WTC11 (cell line): ENCODE measurements at regions not wholly inside any gene's neighbourhood (a gene's known extent, or its start where the extent isn't known, plus 50 kb on each side); places are given as distances from the start of the nearest gene placed in this dataset.

Experiments used
- ATAC-seq: fragments of 200-7000 bp; cut with Tn5 transposase; 2 replicates; pipeline ENCODE4 v1.10.0; 2021; ENCODE audit warnings: mild to moderate bottlenecking, moderate library complexity
- CTCF ChIA-PET: fragments of 300-600 bp; sonication (Branson Sonifier 250); formaldehyde crosslinking; loops from one replicate; lab custom pipeline; 2021; ENCODE audit warnings: antibody characterized with exemption; lab: Charles Lee
- POLR2A ChIA-PET: fragments of 350-600 bp; sonication (Branson Sonifier 250); formaldehyde crosslinking; loops from one replicate; lab custom pipeline; 2021; ENCODE audit warnings: antibody characterized with exemption; lab: Charles Lee
- DNase-seq: peaks from one replicate; pipeline ENCODE4 v3.0.0; 2021; ENCODE audit warnings: low spot score
- H3K27ac Mint-ChIP-seq: 2 replicates; pipeline ENCODE4 v1.8.0; 2021; ENCODE audit warnings: mixed read lengths
- H3K27me3 Mint-ChIP-seq: 2 replicates; pipeline ENCODE4 v1.8.0; 2021; ENCODE audit warnings: low read depth, mild to moderate bottlenecking, moderate library complexity, mixed read lengths
- H3K36me3 Mint-ChIP-seq: 2 replicates; pipeline ENCODE4 v1.8.0; 2021; ENCODE audit warnings: mixed read lengths
- H3K4me1 Mint-ChIP-seq: 2 replicates; pipeline ENCODE4 v1.8.0; 2022; ENCODE audit warnings: mixed read lengths
- H3K4me3 Mint-ChIP-seq: 2 replicates; pipeline ENCODE4 v1.8.0; 2021; ENCODE audit warnings: mild to moderate bottlenecking, moderate library complexity, mixed read lengths
- H3K9me3 Mint-ChIP-seq: 2 replicates; pipeline ENCODE4 v1.8.0; 2021; ENCODE audit warnings: mixed read lengths
- HMGA2 ChIP-seq: fragments of 250-450 bp; sonication (Bioruptor Pico); IDR thresholded peaks from 2 replicates; pipeline ENCODE4 v1.4.0; 2021; ENCODE audit warnings: mild to moderate bottlenecking, moderate library complexity
- NFE2L1 ChIP-seq: sonication (generic); formaldehyde crosslinking; IDR thresholded peaks from 2 replicates; pipeline ENCODE4 v1.8.1; 2023; ENCODE audit warnings: missing genetic modification reagents
- NR3C1 ChIP-seq: sonication (generic); formaldehyde crosslinking; conservative IDR thresholded peaks from 2 replicates; pipeline ENCODE4 v1.8.1; 2023; ENCODE audit warnings: low read depth, mild to moderate bottlenecking, missing genetic modification reagents
- OVOL2 ChIP-seq: fragments of 250-450 bp; sonication (Bioruptor Pico); IDR thresholded peaks from 2 replicates; pipeline ENCODE4 v1.9.0; 2021; ENCODE audit warnings: mild to moderate bottlenecking, borderline replicate concordance
- SMAD4 ChIP-seq: sonication (generic); formaldehyde crosslinking; IDR thresholded peaks from 2 replicates; pipeline ENCODE4 v1.8.0; 2022; ENCODE audit warnings: mild to moderate bottlenecking, missing genetic modification reagents
- SOX15 ChIP-seq: fragments of 250-450 bp; sonication (Bioruptor Pico); IDR thresholded peaks from 2 replicates; pipeline ENCODE4 v1.9.0; 2021; ENCODE audit warnings: mild to moderate bottlenecking
- TEAD4 ChIP-seq: sonication (generic); formaldehyde crosslinking; IDR thresholded peaks from 2 replicates; pipeline ENCODE4 v1.8.0; 2022; ENCODE audit warnings: mild to moderate bottlenecking, missing genetic modification reagents
- ZNF317 ChIP-seq: sonication (generic); formaldehyde crosslinking; IDR thresholded peaks from 2 replicates; pipeline ENCODE4 v1.8.1; 2023; ENCODE audit warnings: low read depth, mild to moderate bottlenecking, moderate library complexity, missing genetic modification reagents, borderline replicate concordance
- TF ChIP-seq, protein P1 (sequence below): sonication (generic); formaldehyde crosslinking; IDR thresholded peaks from 2 replicates; pipeline ENCODE4 v1.8.1; 2023; ENCODE audit warnings: mild to moderate bottlenecking, missing genetic modification reagents
- TF ChIP-seq, protein P2 (sequence below): sonication (generic); formaldehyde crosslinking; IDR thresholded peaks from 2 replicates; pipeline ENCODE4 v1.8.0; 2022; ENCODE audit warnings: missing genetic modification reagents
- TF ChIP-seq, protein P3 (sequence below): fragments of 250-450 bp; sonication (Bioruptor Pico); IDR thresholded peaks from 2 replicates; pipeline ENCODE4 v1.8.0; 2021; ENCODE audit warnings: mild to moderate bottlenecking
- TF ChIP-seq, protein P4 (sequence below): fragments of 250-450 bp; sonication (Bioruptor Pico); IDR thresholded peaks from 2 replicates; pipeline ENCODE4 v1.9.0; 2021; ENCODE audit warnings: mild to moderate bottlenecking, borderline replicate concordance
- TF ChIP-seq, protein P5 (sequence below): sonication (generic); formaldehyde crosslinking; IDR thresholded peaks from 2 replicates; pipeline ENCODE4 v1.8.1; 2022; ENCODE audit warnings: missing genetic modification reagents, borderline replicate concordance

DNA sequence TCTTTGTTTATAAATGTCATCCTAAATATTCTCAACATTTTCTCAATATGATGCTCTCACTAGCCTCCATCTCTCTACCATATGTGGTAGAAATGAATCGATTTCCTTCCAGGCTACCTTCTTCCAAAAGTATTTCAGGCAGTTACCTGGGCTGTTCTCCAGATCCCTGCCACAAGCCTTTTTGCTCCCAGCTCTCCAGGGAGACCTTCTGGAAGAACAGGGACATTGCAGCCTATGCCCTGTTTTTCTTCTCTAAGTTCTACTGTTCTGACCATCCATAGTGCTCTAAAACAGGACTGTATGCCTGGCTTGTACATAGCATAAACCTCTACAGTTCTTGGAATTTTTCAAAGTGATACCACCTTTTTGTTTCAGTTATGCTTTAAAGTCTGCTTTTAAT lies 552.8 kb downstream of the ANKRD7 start (continued):
- TF ChIP-seq, protein P1, sequence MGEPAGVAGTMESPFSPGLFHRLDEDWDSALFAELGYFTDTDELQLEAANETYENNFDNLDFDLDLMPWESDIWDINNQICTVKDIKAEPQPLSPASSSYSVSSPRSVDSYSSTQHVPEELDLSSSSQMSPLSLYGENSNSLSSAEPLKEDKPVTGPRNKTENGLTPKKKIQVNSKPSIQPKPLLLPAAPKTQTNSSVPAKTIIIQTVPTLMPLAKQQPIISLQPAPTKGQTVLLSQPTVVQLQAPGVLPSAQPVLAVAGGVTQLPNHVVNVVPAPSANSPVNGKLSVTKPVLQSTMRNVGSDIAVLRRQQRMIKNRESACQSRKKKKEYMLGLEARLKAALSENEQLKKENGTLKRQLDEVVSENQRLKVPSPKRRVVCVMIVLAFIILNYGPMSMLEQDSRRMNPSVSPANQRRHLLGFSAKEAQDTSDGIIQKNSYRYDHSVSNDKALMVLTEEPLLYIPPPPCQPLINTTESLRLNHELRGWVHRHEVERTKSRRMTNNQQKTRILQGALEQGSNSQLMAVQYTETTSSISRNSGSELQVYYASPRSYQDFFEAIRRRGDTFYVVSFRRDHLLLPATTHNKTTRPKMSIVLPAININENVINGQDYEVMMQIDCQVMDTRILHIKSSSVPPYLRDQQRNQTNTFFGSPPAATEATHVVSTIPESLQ (CRISPR knock-in tag): no peak
- no peak for TF ChIP-seq SMAD4 (CRISPR knock-in tag)
- no peak for TF ChIP-seq NFE2L1 (CRISPR knock-in tag)
- no peak for TF ChIP-seq TEAD4 (CRISPR knock-in tag)

DNA sequence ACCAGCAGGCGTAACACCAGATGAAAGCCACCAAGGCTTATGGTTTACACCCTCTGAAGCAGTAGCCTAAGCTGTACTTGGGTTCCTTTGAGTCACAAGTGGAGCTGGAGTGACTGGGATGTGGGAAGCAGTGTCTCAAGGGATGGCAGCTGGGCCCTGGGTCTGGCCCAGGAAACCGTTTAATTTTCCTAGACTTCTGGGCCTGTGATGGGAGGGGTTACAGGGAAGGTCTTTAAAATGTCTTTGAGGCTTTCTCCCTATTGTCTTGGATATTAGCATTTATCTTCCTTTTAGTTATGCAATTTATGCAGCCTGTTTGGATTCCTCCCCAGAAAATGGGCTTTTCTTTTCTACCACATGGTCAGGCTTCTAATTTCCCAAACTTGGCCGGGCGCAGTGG lies 568.2 kb downstream of the ANKRD7 start:
- ATAC-seq: peak; percentile 65
- Mint-ChIP-seq H3K27me3 (peaks cover 3% of the 10 kb centered on the region; the same call in 1 of the 2 replicates), H3K9me3 (peaks cover 3% of the 10 kb centered on the region; the same call in 1 of the 2 replicates), H3K4me3 (no peak overlapping the region)
- TF ChIP-seq, protein P2, sequence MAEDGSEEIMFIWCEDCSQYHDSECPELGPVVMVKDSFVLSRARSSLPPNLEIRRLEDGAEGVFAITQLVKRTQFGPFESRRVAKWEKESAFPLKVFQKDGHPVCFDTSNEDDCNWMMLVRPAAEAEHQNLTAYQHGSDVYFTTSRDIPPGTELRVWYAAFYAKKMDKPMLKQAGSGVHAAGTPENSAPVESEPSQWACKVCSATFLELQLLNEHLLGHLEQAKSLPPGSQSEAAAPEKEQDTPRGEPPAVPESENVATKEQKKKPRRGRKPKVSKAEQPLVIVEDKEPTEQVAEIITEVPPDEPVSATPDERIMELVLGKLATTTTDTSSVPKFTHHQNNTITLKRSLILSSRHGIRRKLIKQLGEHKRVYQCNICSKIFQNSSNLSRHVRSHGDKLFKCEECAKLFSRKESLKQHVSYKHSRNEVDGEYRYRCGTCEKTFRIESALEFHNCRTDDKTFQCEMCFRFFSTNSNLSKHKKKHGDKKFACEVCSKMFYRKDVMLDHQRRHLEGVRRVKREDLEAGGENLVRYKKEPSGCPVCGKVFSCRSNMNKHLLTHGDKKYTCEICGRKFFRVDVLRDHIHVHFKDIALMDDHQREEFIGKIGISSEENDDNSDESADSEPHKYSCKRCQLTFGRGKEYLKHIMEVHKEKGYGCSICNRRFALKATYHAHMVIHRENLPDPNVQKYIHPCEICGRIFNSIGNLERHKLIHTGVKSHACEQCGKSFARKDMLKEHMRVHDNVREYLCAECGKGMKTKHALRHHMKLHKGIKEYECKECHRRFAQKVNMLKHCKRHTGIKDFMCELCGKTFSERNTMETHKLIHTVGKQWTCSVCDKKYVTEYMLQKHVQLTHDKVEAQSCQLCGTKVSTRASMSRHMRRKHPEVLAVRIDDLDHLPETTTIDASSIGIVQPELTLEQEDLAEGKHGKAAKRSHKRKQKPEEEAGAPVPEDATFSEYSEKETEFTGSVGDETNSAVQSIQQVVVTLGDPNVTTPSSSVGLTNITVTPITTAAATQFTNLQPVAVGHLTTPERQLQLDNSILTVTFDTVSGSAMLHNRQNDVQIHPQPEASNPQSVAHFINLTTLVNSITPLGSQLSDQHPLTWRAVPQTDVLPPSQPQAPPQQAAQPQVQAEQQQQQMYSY (CRISPR knock-in tag): no peak
- TF ChIP-seq SOX15 (CRISPR knock-in tag) (no peak), ZNF317 (CRISPR knock-in tag) (no peak), HMGA2 (CRISPR knock-in tag) (no peak), SMAD4 (CRISPR knock-in tag) (no peak), OVOL2 (CRISPR knock-in tag) (no peak)
- TF ChIP-seq, protein P3, sequence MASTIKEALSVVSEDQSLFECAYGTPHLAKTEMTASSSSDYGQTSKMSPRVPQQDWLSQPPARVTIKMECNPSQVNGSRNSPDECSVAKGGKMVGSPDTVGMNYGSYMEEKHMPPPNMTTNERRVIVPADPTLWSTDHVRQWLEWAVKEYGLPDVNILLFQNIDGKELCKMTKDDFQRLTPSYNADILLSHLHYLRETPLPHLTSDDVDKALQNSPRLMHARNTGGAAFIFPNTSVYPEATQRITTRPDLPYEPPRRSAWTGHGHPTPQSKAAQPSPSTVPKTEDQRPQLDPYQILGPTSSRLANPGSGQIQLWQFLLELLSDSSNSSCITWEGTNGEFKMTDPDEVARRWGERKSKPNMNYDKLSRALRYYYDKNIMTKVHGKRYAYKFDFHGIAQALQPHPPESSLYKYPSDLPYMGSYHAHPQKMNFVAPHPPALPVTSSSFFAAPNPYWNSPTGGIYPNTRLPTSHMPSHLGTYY: no peak
- TF ChIP-seq, protein P4, sequence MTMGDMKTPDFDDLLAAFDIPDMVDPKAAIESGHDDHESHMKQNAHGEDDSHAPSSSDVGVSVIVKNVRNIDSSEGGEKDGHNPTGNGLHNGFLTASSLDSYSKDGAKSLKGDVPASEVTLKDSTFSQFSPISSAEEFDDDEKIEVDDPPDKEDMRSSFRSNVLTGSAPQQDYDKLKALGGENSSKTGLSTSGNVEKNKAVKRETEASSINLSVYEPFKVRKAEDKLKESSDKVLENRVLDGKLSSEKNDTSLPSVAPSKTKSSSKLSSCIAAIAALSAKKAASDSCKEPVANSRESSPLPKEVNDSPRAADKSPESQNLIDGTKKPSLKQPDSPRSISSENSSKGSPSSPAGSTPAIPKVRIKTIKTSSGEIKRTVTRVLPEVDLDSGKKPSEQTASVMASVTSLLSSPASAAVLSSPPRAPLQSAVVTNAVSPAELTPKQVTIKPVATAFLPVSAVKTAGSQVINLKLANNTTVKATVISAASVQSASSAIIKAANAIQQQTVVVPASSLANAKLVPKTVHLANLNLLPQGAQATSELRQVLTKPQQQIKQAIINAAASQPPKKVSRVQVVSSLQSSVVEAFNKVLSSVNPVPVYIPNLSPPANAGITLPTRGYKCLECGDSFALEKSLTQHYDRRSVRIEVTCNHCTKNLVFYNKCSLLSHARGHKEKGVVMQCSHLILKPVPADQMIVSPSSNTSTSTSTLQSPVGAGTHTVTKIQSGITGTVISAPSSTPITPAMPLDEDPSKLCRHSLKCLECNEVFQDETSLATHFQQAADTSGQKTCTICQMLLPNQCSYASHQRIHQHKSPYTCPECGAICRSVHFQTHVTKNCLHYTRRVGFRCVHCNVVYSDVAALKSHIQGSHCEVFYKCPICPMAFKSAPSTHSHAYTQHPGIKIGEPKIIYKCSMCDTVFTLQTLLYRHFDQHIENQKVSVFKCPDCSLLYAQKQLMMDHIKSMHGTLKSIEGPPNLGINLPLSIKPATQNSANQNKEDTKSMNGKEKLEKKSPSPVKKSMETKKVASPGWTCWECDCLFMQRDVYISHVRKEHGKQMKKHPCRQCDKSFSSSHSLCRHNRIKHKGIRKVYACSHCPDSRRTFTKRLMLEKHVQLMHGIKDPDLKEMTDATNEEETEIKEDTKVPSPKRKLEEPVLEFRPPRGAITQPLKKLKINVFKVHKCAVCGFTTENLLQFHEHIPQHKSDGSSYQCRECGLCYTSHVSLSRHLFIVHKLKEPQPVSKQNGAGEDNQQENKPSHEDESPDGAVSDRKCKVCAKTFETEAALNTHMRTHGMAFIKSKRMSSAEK (CRISPR knock-in tag): no peak
- TF ChIP-seq, all 79 proteins: peak for 0
- DNase-seq: no peak
- Mint-ChIP-seq H3K36me3 (no peaks in the 10 kb centered on the region), H3K27ac (no peak overlapping the region), H3K4me1 (peaks cover 20% of the 10 kb centered on the region)
- ChIA-PET CTCF (no interaction called here), POLR2A (no interaction called here)

DNA sequence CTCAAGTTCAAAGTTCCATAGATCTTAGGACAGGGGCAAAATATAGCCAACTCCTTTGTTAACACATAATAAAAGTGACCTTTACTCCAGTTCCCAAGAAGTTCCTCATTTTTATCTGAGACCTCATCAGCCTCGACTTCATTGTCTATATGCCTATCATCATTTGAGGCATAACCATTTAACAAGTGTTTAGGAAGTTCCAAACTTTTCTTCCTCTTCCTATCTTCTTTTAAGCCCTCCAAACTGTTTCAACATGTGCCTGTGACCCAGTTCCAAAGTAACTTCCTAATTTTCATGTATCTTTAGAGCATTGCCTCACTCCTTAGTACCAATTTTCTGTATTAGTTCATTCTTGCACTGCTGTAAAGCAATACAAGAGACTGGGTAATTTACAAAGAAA lies 569.1 kb downstream of the ANKRD7 start:
- peaks cover 3% of the 10 kb centered on the region; the same call in 1 of the 2 replicates for H3K27me3 Mint-ChIP-seq
- ATAC-seq (no peak), DNase-seq (no peak)
- POLR2A ChIA-PET: no interaction called here
- peaks cover 12% of the 10 kb centered on the region for H3K4me1 Mint-ChIP-seq
- CTCF ChIA-PET: no interaction called here
- H3K36me3 Mint-ChIP-seq: no peaks in the 10 kb centered on the region
- peaks cover 3% of the 10 kb centered on the region; the same call in 1 of the 2 replicates for H3K9me3 Mint-ChIP-seq
- no peak overlapping the region for H3K27ac Mint-ChIP-seq
- no peak overlapping the region for H3K4me3 Mint-ChIP-seq
- TF ChIP-seq, protein P1 (CRISPR knock-in tag): no peak
- TF ChIP-seq NR3C1 (CRISPR knock-in tag): no peak
- TF ChIP-seq, protein P5, sequence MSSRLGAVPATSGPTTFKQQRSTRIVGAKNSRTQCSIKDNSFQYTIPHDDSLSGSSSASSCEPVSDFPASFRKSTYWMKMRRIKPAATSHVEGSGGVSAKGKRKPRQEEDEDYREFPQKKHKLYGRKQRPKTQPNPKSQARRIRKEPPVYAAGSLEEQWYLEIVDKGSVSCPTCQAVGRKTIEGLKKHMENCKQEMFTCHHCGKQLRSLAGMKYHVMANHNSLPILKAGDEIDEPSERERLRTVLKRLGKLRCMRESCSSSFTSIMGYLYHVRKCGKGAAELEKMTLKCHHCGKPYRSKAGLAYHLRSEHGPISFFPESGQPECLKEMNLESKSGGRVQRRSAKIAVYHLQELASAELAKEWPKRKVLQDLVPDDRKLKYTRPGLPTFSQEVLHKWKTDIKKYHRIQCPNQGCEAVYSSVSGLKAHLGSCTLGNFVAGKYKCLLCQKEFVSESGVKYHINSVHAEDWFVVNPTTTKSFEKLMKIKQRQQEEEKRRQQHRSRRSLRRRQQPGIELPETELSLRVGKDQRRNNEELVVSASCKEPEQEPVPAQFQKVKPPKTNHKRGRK: no peak
